ENCODE measurements at regions not wholly inside any gene's neighbourhood (a gene's known extent, or its start where the extent isn't known, plus 50 kb on each side); places are given as distances from the start of the nearest gene placed in this dataset.

DNA sequence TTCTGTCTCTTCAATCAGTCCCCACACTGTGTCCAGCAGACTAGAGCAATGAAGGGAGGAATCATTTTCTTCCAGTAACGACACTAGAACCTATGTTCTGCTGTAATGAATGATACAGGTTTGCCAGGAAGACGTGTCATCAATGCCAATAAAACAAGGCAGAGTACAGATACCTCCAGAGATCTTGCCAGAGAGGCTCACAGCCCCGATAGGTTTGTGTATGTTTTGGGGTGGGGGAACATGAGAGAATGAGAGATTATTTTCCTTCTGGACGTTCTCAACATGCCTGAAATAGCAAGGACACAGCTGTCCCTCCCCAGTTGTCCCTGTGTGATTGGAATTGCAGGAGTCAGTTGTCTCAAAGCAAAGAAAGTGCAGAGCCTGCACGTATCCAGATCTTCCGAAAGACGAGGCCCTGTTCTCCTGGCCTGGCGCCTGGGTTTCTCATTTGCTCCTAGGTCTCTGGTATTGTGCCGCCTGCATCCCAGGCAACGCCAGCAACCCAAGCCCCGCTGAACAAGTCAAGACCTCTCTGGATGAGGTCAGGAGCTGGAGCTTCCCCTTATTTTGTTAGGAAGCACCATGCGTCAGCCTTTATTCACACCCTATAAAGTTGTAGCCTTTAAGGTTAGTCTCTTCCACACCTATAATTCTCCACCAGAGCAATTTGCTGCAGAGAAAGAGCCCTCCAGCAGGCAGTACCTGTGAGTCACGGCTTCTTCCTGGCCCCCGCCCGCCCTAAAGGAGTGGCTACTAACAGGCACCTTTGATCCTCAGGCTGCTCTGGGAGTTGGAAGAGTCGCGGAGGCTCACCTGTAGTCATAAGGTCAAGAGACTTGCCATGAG, 130.5 kb downstream of the TOMM20 start:
- TF ChIP-seq, protein P1, sequence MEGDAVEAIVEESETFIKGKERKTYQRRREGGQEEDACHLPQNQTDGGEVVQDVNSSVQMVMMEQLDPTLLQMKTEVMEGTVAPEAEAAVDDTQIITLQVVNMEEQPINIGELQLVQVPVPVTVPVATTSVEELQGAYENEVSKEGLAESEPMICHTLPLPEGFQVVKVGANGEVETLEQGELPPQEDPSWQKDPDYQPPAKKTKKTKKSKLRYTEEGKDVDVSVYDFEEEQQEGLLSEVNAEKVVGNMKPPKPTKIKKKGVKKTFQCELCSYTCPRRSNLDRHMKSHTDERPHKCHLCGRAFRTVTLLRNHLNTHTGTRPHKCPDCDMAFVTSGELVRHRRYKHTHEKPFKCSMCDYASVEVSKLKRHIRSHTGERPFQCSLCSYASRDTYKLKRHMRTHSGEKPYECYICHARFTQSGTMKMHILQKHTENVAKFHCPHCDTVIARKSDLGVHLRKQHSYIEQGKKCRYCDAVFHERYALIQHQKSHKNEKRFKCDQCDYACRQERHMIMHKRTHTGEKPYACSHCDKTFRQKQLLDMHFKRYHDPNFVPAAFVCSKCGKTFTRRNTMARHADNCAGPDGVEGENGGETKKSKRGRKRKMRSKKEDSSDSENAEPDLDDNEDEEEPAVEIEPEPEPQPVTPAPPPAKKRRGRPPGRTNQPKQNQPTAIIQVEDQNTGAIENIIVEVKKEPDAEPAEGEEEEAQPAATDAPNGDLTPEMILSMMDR (IDR thresholded peaks at IDR 0.05) = no peak
- peak in 3 of 4 donors; percentile 20 to 65 (median 52) for TF ChIP-seq POLR2AphosphoS5 (IDR thresholded peaks at IDR 0.05)
